ENCODE measurements at regions not wholly inside any gene's neighbourhood (a gene's known extent, or its start where the extent isn't known, plus 50 kb on each side); places are given as distances from the start of the nearest gene placed in this dataset.

- TF ChIP-seq CTCF (IDR thresholded peaks at IDR 0.05) (no peak), POLR2A (IDR thresholded peaks at IDR 0.05) (no peak)
Measured at GRCh38 chr6:139747154-139747553, 372.7 kb upstream of the CITED2 start.
